Endothelial cell of umbilical vein (primary cell): ENCODE measurements at regions not wholly inside any gene's neighbourhood (a gene's known extent, or its start where the extent isn't known, plus 50 kb on each side); places are given as distances from the start of the nearest gene placed in this dataset.

Source experiments
- BruUV-seq: library from RNA; stranded (reverse); fragments of 400-500 nt; replicated peaks from 2 replicates; lab custom pipeline; 2021; lab: Mats Ljungman, UMichigan
- CTCF ChIA-PET: fragments of 300-600, 350-600 bp; sonication (Branson Sonifier 250); formaldehyde crosslinking; loops from one replicate; lab custom pipeline; 2021; ENCODE audit warnings: antibody characterized with exemption, inconsistent platforms; lab: Charles Lee
- POLR2A ChIA-PET: fragments of 300-600, 350-600 bp; sonication (Branson Sonifier 250); formaldehyde crosslinking; loops from one replicate; lab custom pipeline; 2021; ENCODE audit warnings: antibody characterized with exemption, inconsistent platforms; lab: Charles Lee
- DNase-seq: peaks from one replicate; pipeline ENCODE4 v3.0.0-alpha.2; 2011; ENCODE audit warnings: low read depth, low spot score
- FAIRE-seq: peaks from 2 replicates; lab custom pipeline; 2011; peaks lifted over from hg19 to GRCh38; lab: Jason Lieb, UNC
- H2AFZ ChIP-seq: 2 replicates; pipeline ENCODE4 v1.6.0; 2012; ENCODE audit warnings: low read depth, low read length, control low read depth, inconsistent platforms
- H3K27ac ChIP-seq: 2 replicates; pipeline ENCODE4 v1.5.1; 2011; ENCODE audit warnings: low read depth, mild to moderate bottlenecking, control low read depth, low read length, moderate library complexity; ENCODE audit not compliant: insufficient read depth
- H3K27me3 ChIP-seq, 2 experiments: 2 replicates each; pipeline versions ENCODE4 v1.6.0 to v1.6.1; 2011; ENCODE audit warnings: low read length in 2 of 2, mixed read lengths in 1 of 2; ENCODE audit not compliant: control insufficient read depth in 2 of 2, insufficient read depth in 2 of 2
- H3K36me3 ChIP-seq, 2 experiments: 2 replicates in 1 of 2; 3 replicates in 1 of 2; pipeline ENCODE4 v1.5.1; 2011; ENCODE audit warnings: low read length in 2 of 2, mild to moderate bottlenecking in 1 of 2, moderate library complexity in 1 of 2; ENCODE audit not compliant: control insufficient read depth in 2 of 2, insufficient read depth in 2 of 2; ENCODE audit errors: extremely low read depth in 1 of 2
- H3K4me1 ChIP-seq: 3 replicates; pipeline ENCODE4 v1.5.1; 2011; ENCODE audit warnings: mild to moderate bottlenecking, low read length; ENCODE audit not compliant: control insufficient read depth, insufficient read depth; ENCODE audit errors: extremely low read depth
- H3K4me2 ChIP-seq: 2 replicates; pipeline ENCODE4 v1.6.1; 2011; ENCODE audit warnings: low read length, control low read depth, mixed read lengths; ENCODE audit not compliant: insufficient read depth
- H3K4me3 ChIP-seq, 3 experiments: fragments of 200-600 bp in 1 of 3; sonication (generic), shearing (Covaris generic) in 1 of 3; replicated peaks in 1 of 3; 2 replicates each; pipeline ENCODE4 v1.5.1; 2011 to 2016; ENCODE audit warnings: control low read depth in 3 of 3, low read length in 3 of 3, mild to moderate bottlenecking in 2 of 3, inconsistent platforms in 1 of 3, low read depth in 1 of 3, moderate library complexity in 1 of 3; ENCODE audit not compliant: insufficient read depth in 1 of 3
- H3K79me2 ChIP-seq: 2 replicates; pipeline ENCODE4 v1.6.0; 2012; ENCODE audit warnings: low read length, inconsistent platforms; ENCODE audit not compliant: control insufficient read depth, insufficient read depth
- H3K9ac ChIP-seq: replicated peaks from 2 replicates; pipeline ENCODE3; 2011; ENCODE audit warnings: low read length, control low read depth; ENCODE audit not compliant: insufficient read depth; ENCODE audit errors: extremely low read depth
- H3K9me1 ChIP-seq: replicated peaks from 3 replicates; pipeline ENCODE4 v1.6.0; 2011; ENCODE audit warnings: mild to moderate bottlenecking, low read length; ENCODE audit not compliant: control insufficient read depth, insufficient read depth; ENCODE audit errors: extremely low read depth
- H3K9me3 ChIP-seq: replicated peaks from 2 replicates; pipeline ENCODE4 v1.5.1; 2012; ENCODE audit warnings: low read length, inconsistent platforms; ENCODE audit not compliant: control insufficient read depth, insufficient read depth
- H4K20me1 ChIP-seq: replicated peaks from 2 replicates; pipeline ENCODE3; 2011; ENCODE audit warnings: mild to moderate bottlenecking, low read length; ENCODE audit not compliant: control insufficient read depth, insufficient read depth; ENCODE audit errors: extremely low read depth
- EZH2 ChIP-seq: IDR thresholded peaks from 2 replicates; pipeline ENCODE4 v1.6.1; 2012; ENCODE audit warnings: borderline replicate concordance, low read depth, mild to moderate bottlenecking, moderate library complexity, low read length, inconsistent platforms; ENCODE audit not compliant: severe bottlenecking
- FOS ChIP-seq: IDR thresholded peaks from 2 replicates; pipeline ENCODE4 v1.6.1; 2011; ENCODE audit warnings: mild to moderate bottlenecking, low read length, moderate library complexity, borderline replicate concordance; ENCODE audit not compliant: insufficient read depth
- GATA2 ChIP-seq: IDR thresholded peaks from 2 replicates; pipeline ENCODE4 v1.7.0; 2011; ENCODE audit warnings: low read depth, mild to moderate bottlenecking, moderate library complexity, mixed read lengths, low read length; ENCODE audit not compliant: insufficient read length, insufficient read depth
- JUN ChIP-seq: IDR thresholded peaks from 2 replicates; pipeline ENCODE4 v1.6.1; 2011; ENCODE audit warnings: borderline replicate concordance, low read depth; ENCODE audit not compliant: insufficient read length, insufficient read depth
- MYC ChIP-seq: IDR thresholded peaks from one replicate; pipeline ENCODE4 v1.6.1; 2011; ENCODE audit warnings: mild to moderate bottlenecking, low read depth, low read length
- POLR2A ChIP-seq: IDR thresholded peaks from 2 replicates; pipeline ENCODE4 v1.6.1; 2012; ENCODE audit warnings: low read depth, mild to moderate bottlenecking, control low read depth, low read length
- POLR2AphosphoS5 ChIP-seq: IDR thresholded peaks from 2 replicates; pipeline ENCODE4 v1.6.1; 2012; ENCODE audit warnings: low read depth, mild to moderate bottlenecking, control low read depth, low read length, moderate library complexity; ENCODE audit not compliant: insufficient read depth
- dilution Hi-C: fragments of 300-500 bp; cut with MboI; formaldehyde crosslinking; loops from one replicate; pipeline ENCODE4 v1.15.0; 2019; ENCODE audit warnings: low sequenced_read_pairs; ENCODE audit not compliant: extremely low pct_ligation_motif_present
- intact Hi-C: fragments of 100-400 bp; cut with micrococcal nuclease; formaldehyde crosslinking; loops from one replicate; pipeline ENCODE4 v1.10.0; 2022
- TF ChIP-seq, protein P1 (sequence below): IDR thresholded peaks from 2 replicates; pipeline ENCODE4 v1.6.1; 2011; ENCODE audit not compliant: insufficient read depth, insufficient read length
- TF ChIP-seq, protein P2 (sequence below), 2 donors: IDR thresholded peaks; 1 replicate in 1 of 2; 2 replicates in 1 of 2; pipeline ENCODE4 v1.5.1; 2011; ENCODE audit warnings: low read length in 2 of 2, mild to moderate bottlenecking in 2 of 2, moderate library complexity in 2 of 2, control low read depth in 1 of 2, inconsistent platforms in 1 of 2, low read depth in 1 of 2; ENCODE audit not compliant: insufficient read depth in 1 of 2; ENCODE audit errors: extremely low read depth in 1 of 2

DNA sequence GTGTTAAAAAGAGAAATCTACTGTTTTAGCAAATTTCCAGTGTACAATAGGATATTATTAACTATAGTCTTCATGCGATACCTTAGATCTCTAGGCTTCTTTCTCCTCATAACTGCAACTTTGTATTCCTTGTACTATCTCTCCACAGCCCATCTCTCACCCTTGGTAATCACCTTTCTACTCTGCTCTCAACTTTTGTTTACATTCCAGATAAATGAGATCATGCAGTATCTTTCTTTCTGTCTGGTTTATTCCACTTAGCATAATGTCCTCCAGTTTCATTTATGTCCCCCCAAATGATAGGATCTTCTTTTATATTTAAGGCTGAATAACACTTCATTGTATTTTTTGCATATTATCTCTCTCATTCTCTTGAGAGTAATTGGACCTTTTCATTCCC, 165.5 kb downstream of the HS3ST1 start:
- CTCF ChIA-PET, result no interaction called here
- FAIRE-seq (no peak), DNase-seq (no peak)
- Histone ChIP-seq H3K9me3 (no peaks in the 10 kb centered on the region), H3K4me1 (no peaks in the 10 kb centered on the region), H3K4me2 (no peak overlapping the region), H2AFZ (no peak overlapping the region), H3K27ac (no peak overlapping the region), H3K9me1 (no peaks in the 10 kb centered on the region), H3K27me3 (no peaks in the 10 kb centered on the region), H4K20me1 (no peaks in the 10 kb centered on the region), H3K9ac (no peak overlapping the region), H3K36me3 (no peaks in the 10 kb centered on the region), H3K79me2 (no peaks in the 10 kb centered on the region), H3K4me3 (no peak overlapping the region)
- POLR2A ChIA-PET, result no interaction called here
- intact Hi-C loops, result no loop called here
- dilution Hi-C loops, result no loop called here
- TF ChIP-seq EZH2, result no peak
- TF ChIP-seq, protein P1, sequence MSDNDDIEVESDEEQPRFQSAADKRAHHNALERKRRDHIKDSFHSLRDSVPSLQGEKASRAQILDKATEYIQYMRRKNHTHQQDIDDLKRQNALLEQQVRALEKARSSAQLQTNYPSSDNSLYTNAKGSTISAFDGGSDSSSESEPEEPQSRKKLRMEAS, result no peak
- no peak for TF ChIP-seq GATA2
- no peak for TF ChIP-seq FOS
- TF ChIP-seq POLR2AphosphoS5, result no peak
- no peak for TF ChIP-seq POLR2A
- TF ChIP-seq JUN, result no peak
- no peak for TF ChIP-seq MYC
- TF ChIP-seq, protein P2, sequence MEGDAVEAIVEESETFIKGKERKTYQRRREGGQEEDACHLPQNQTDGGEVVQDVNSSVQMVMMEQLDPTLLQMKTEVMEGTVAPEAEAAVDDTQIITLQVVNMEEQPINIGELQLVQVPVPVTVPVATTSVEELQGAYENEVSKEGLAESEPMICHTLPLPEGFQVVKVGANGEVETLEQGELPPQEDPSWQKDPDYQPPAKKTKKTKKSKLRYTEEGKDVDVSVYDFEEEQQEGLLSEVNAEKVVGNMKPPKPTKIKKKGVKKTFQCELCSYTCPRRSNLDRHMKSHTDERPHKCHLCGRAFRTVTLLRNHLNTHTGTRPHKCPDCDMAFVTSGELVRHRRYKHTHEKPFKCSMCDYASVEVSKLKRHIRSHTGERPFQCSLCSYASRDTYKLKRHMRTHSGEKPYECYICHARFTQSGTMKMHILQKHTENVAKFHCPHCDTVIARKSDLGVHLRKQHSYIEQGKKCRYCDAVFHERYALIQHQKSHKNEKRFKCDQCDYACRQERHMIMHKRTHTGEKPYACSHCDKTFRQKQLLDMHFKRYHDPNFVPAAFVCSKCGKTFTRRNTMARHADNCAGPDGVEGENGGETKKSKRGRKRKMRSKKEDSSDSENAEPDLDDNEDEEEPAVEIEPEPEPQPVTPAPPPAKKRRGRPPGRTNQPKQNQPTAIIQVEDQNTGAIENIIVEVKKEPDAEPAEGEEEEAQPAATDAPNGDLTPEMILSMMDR (IDR thresholded peaks at IDR 0.05; ENCODE audit: extremely low read depth in 1 of 2, insufficient read depth in 1 of 2, low read depth in 1 of 2, low read length in 2 of 2), result no peak
- no TSS peak for BruUV-seq
